ENCODE measurements at regions not wholly inside any gene's neighbourhood (a gene's known extent, or its start where the extent isn't known, plus 50 kb on each side); places are given as distances from the start of the nearest gene placed in this dataset.
"Not testable (repeated sequence)": the region's sequence is repeated elsewhere in the genome, so short reads cannot be mapped to it uniquely, and the experiment has no call there.

DNA sequence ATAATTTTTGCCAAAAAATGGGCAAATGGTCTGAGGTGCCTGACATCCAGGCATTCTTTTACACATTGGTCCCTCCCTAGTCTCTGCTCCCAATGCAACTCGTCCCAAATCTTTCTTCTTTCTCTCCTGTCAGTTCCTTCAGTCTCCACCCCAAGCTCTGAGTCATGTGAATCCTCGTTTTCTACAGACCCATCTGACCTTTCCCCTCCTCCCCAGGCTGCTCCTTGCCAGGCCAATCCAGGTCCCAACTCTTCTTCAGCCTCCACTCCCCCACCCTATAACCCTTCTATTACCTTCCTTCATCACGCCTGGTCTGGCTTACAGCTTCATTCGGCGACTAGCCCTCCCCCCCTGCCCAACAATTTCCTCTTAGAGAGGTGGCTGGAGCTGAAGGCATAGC lies 55.3 kb downstream of the BBS10 start:
- DNase-seq; intact Hi-C loops (cut with DNase I); H3K27me3 ChIP-seq (ENCODE audit: control insufficient read depth in 1 of 2, insufficient read depth in 2 of 2, low read length in 1 of 2); H3K27ac ChIP-seq (ENCODE audit: low read depth in 1 of 2, low read length in 2 of 2); H3K36me3 ChIP-seq (ENCODE audit: control insufficient read depth in 1 of 2, insufficient read depth in 2 of 2, low read length in 1 of 2); H3K9me3 ChIP-seq (ENCODE audit: control insufficient read depth, low read length); H3K4me1 ChIP-seq (ENCODE audit: control insufficient read depth in 1 of 2, insufficient read depth in 2 of 2, low read length in 2 of 2); H3K4me3 ChIP-seq (ENCODE audit: low read length in 2 of 2); ATAC-seq (ENCODE audit: low FRiP score): not testable (repeated sequence)
- WGBS, 2 donors: 77 to 81% methylated on average over 5 of the region's 5 CpGs

GRCh38 chr12:76292305-76292704 lies 55.9 kb downstream of the BBS10 start:
- H3K4me3 ChIP-seq (ENCODE audit: low read length in 2 of 2); H3K4me1 ChIP-seq (ENCODE audit: control insufficient read depth in 1 of 2, insufficient read depth in 2 of 2, low read length in 2 of 2); ATAC-seq (ENCODE audit: low FRiP score); H3K9me3 ChIP-seq (ENCODE audit: control insufficient read depth, low read length); H3K27me3 ChIP-seq (ENCODE audit: control insufficient read depth in 1 of 2, insufficient read depth in 2 of 2, low read length in 1 of 2); H3K27ac ChIP-seq (ENCODE audit: low read depth in 1 of 2, low read length in 2 of 2); DNase-seq; H3K36me3 ChIP-seq (ENCODE audit: control insufficient read depth in 1 of 2, insufficient read depth in 2 of 2, low read length in 1 of 2); intact Hi-C loops (cut with DNase I): not testable (repeated sequence)
- 81 to 84% methylated on average over 8 of the region's 8 CpGs for whole genome bisulfite sequencing, 2 donors

GRCh38 chr12:76290963-76291859 lies 57.0 kb downstream of the BBS10 start:
- H3K27ac ChIP-seq (ENCODE audit: low read depth in 1 of 2, low read length in 2 of 2): no peak overlapping the region
- no peaks in the 10 kb centered on the region for H3K36me3 ChIP-seq (ENCODE audit: control insufficient read depth in 1 of 2, insufficient read depth in 2 of 2, low read length in 1 of 2)
- 70 to 72% methylated on average over 3 of the region's 3 CpGs for WGBS, 2 donors
- DNase-seq: no peak
- H3K4me3 ChIP-seq (ENCODE audit: low read length in 2 of 2): no peak overlapping the region
- intact Hi-C loops (cut with DNase I): no loop called here
- peak; percentile 54 for ATAC-seq (ENCODE audit: low FRiP score)
- H3K9me3 ChIP-seq (ENCODE audit: control insufficient read depth, low read length): peaks cover 3% of the 10 kb centered on the region
- peaks cover 0 to 2% of the 10 kb centered on the region in 2 donors for H3K4me1 ChIP-seq (ENCODE audit: control insufficient read depth in 1 of 2, insufficient read depth in 2 of 2, low read length in 2 of 2)
- no peaks in the 10 kb centered on the region for H3K27me3 ChIP-seq (ENCODE audit: control insufficient read depth in 1 of 2, insufficient read depth in 2 of 2, low read length in 1 of 2)

GRCh38 chr12:76288218-76288617 lies 60.0 kb downstream of the BBS10 start:
- H3K27ac ChIP-seq (ENCODE audit: low read depth in 1 of 2, low read length in 2 of 2): no peak overlapping the region
- intact Hi-C loops (cut with DNase I): no loop called here

DNA sequence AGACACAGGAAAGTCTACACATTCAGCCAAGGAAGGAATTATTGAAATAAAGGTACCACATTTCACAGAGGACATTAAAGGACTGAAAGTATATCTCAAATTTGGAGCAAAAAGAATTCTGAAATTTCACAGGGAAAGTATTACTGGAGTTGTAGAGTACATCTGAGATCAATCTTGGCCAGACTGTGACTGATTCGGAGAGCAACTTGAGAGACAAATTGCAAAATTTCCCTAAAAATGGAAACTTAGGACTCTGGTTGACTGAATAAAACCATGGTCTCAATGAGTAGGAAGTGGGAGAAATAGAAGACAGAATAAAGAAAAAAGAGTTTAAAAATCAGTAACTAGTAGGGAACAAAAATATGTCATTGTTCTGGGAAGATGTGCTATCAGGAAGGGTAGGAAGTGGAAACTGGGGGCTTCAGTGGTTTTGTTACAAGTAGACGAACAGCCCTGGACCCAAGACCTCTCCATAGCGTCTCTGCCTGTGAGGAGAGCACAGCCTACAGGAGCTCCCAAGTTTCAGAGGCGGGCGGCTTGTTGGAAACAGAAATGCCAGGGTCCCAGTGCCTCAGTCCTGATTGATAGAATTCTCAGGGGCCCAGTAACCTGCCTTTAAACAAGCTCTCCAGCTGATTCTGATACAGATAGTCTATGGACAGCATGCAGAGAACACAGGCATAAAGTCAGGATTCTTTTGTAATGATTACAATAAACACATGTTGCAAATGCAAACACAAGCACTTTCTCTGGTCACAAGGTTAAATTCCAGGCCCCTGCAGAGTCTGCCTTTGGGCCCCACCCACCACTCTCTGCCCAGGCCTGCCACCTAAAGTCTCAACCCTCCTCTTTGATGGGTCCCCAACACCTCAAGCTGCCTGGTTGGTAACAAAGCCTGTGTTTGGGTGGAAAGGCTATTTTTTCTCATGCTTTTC lies 63.1 kb downstream of the BBS10 start:
- DNase-seq (no peak), ATAC-seq (ENCODE audit: low FRiP score) (no peak)
- H3K4me3 ChIP-seq (ENCODE audit: low read length in 2 of 2): no peak overlapping the region
- no peak overlapping the region for H3K27ac ChIP-seq (ENCODE audit: low read depth in 1 of 2, low read length in 2 of 2)
- no peaks in the 10 kb centered on the region for H3K4me1 ChIP-seq (ENCODE audit: control insufficient read depth in 1 of 2, insufficient read depth in 2 of 2, low read length in 2 of 2)
- H3K27me3 ChIP-seq (ENCODE audit: control insufficient read depth in 1 of 2, insufficient read depth in 2 of 2, low read length in 1 of 2): no peaks in the 10 kb centered on the region
- intact Hi-C loops (cut with DNase I): no loop called here
- no peaks in the 10 kb centered on the region for H3K36me3 ChIP-seq (ENCODE audit: control insufficient read depth in 1 of 2, insufficient read depth in 2 of 2, low read length in 1 of 2)
- H3K9me3 ChIP-seq (ENCODE audit: control insufficient read depth, low read length): peaks cover 1% of the 10 kb centered on the region
- WGBS, 2 donors: 78 to 80% methylated on average over 5 of the region's 5 CpGs

More at GRCh38 chr12:76288218-76288617, 60.0 kb downstream of the BBS10 start:
- Histone ChIP-seq H3K36me3 (ENCODE audit: control insufficient read depth in 1 of 2, insufficient read depth in 2 of 2, low read length in 1 of 2) (no peaks in the 10 kb centered on the region), H3K9me3 (ENCODE audit: control insufficient read depth, low read length) (peaks cover 1% of the 10 kb centered on the region), H3K4me1 (ENCODE audit: control insufficient read depth in 1 of 2, insufficient read depth in 2 of 2, low read length in 2 of 2) (no peaks in the 10 kb centered on the region), H3K27me3 (ENCODE audit: control insufficient read depth in 1 of 2, insufficient read depth in 2 of 2, low read length in 1 of 2) (no peaks in the 10 kb centered on the region), H3K4me3 (ENCODE audit: low read length in 2 of 2) (no peak overlapping the region)
- no peak for DNase-seq
- no peak for ATAC-seq (ENCODE audit: low FRiP score)

GRCh38 chr12:76282744-76283143 lies 65.5 kb downstream of the BBS10 start:
- DNase-seq: no peak
- no peaks in the 10 kb centered on the region for H3K4me1 ChIP-seq (ENCODE audit: control insufficient read depth in 1 of 2, insufficient read depth in 2 of 2, low read length in 2 of 2)
- no peak for ATAC-seq (ENCODE audit: low FRiP score)
- intact Hi-C loops (cut with DNase I): no loop called here
- H3K4me3 ChIP-seq (ENCODE audit: low read length in 2 of 2): no peak overlapping the region
- no peaks in the 10 kb centered on the region for H3K36me3 ChIP-seq (ENCODE audit: control insufficient read depth in 1 of 2, insufficient read depth in 2 of 2, low read length in 1 of 2)
- no peaks in the 10 kb centered on the region for H3K9me3 ChIP-seq (ENCODE audit: control insufficient read depth, low read length)
- H3K27me3 ChIP-seq (ENCODE audit: control insufficient read depth in 1 of 2, insufficient read depth in 2 of 2, low read length in 1 of 2): no peaks in the 10 kb centered on the region
- H3K27ac ChIP-seq (ENCODE audit: low read depth in 1 of 2, low read length in 2 of 2): no peak overlapping the region

DNA sequence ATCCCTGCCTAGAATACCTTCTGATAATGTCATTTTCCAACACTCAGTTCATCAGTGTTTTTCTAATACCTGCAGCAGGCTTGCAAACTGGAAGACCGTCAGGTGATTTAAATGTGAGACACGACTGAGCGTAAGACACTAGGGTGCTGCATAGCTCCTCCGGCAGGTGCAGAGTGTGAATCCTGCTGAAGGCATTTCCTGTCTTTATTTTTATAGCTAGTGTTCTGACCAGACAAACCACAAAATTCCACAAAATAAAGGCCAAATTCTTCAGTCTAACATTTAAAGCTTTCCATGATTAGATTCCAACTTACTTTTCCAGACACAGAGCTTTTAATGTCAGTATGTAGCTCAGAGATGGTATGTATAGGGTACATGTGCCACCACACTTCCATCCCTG lies 70.7 kb downstream of the BBS10 start:
- 74 to 79% methylated on average over 4 of the region's 4 CpGs for WGBS, 2 donors
- Histone ChIP-seq H3K36me3 (ENCODE audit: control insufficient read depth in 1 of 2, insufficient read depth in 2 of 2, low read length in 1 of 2) (no peaks in the 10 kb centered on the region), H3K4me1 (ENCODE audit: control insufficient read depth in 1 of 2, insufficient read depth in 2 of 2, low read length in 2 of 2) (no peaks in the 10 kb centered on the region), H3K9me3 (ENCODE audit: control insufficient read depth, low read length) (no peaks in the 10 kb centered on the region), H3K27me3 (ENCODE audit: control insufficient read depth in 1 of 2, insufficient read depth in 2 of 2, low read length in 1 of 2) (no peaks in the 10 kb centered on the region), H3K4me3 (ENCODE audit: low read length in 2 of 2) (no peak overlapping the region), H3K27ac (ENCODE audit: low read depth in 1 of 2, low read length in 2 of 2) (no peak overlapping the region)
- ATAC-seq (ENCODE audit: low FRiP score) (no peak), DNase-seq (no peak)
- intact Hi-C loops (cut with DNase I): no loop called here

DNA sequence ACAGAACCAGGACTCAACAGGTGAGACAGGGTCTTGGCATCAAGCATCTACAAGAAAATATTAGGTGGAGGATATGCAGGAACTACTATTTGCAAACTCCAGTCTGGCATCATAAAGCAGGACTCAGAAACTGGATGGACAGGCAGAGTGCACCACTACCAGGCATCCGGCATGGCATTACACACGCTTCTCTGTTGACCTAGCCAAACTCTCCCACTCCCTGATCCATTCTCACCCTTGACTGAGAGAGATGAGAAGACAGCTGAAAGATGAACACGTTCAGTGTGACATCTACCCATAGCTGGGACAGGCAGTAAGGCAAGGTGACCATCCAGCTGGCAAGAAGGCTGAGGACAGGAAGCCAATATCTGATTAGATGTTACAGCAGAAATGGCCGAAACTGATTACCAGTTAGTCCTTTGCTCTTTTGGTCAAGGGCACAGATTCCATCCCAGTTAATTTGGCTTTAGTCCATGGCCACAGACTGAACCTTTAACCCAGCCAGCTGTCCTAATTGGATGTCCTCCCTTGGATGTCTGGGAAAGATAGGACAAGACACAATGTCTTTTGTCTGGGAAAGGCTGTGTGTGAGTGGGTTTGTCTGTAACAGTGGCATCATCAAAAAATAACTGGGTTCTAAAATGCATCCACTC lies 71.6 kb downstream of the BBS10 start:
- Histone ChIP-seq H3K4me3 (ENCODE audit: low read length in 2 of 2) (no peak overlapping the region), H3K36me3 (ENCODE audit: control insufficient read depth in 1 of 2, insufficient read depth in 2 of 2, low read length in 1 of 2) (no peaks in the 10 kb centered on the region), H3K4me1 (ENCODE audit: control insufficient read depth in 1 of 2, insufficient read depth in 2 of 2, low read length in 2 of 2) (no peaks in the 10 kb centered on the region), H3K27ac (ENCODE audit: low read depth in 1 of 2, low read length in 2 of 2) (no peak overlapping the region), H3K27me3 (ENCODE audit: control insufficient read depth in 1 of 2, insufficient read depth in 2 of 2, low read length in 1 of 2) (no peaks in the 10 kb centered on the region), H3K9me3 (ENCODE audit: control insufficient read depth, low read length) (no peaks in the 10 kb centered on the region)
- intact Hi-C loops (cut with DNase I): no loop called here
- DNase-seq: no peak
- WGBS, 2 donors: 78% methylated on average over 4 of the region's 4 CpGs
- no peak for ATAC-seq (ENCODE audit: low FRiP score)

Measured in aorta (tissue), 5 donors.